Stimulated activated CD8-positive, alpha-beta memory T cell treated with anti-CD3 and anti-CD28 coated beads, Interleukin-4, amount 100 ng/mL, for 24 hours (primary cell): ENCODE measurements at regions not wholly inside any gene's neighbourhood (a gene's known extent, or its start where the extent isn't known, plus 50 kb on each side); places are given as distances from the start of the nearest gene placed in this dataset.
"Not testable (repeated sequence)": the region's sequence is repeated elsewhere in the genome, so short reads cannot be mapped to it uniquely, and the experiment has no call there.

Experiments used
- DNase-seq: peaks from one replicate; pipeline ENCODE4 v3.0.0-alpha.2; 2020; ENCODE audit warnings: low read depth

DNA sequence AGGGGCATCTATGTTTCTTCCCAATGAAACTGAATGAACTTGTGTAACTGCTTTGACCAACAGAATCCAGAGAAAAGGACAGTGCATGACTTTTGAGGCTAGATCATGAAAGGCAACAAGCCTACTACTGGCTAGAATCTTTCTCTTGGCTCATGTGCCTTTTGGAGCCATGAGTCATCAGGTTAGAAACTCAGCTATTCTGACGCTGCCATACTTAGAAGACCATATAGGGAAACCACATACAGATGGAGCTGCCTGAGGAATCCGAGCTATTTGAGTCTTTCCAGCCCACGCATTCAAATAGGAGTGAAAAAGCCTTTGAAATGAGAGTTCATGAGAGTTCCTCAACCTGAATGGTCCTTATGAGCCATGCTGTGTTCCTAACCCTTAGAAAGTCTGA is 738.5 kb upstream of the CHRM3 start:
- no peak for DNase-seq

DNA sequence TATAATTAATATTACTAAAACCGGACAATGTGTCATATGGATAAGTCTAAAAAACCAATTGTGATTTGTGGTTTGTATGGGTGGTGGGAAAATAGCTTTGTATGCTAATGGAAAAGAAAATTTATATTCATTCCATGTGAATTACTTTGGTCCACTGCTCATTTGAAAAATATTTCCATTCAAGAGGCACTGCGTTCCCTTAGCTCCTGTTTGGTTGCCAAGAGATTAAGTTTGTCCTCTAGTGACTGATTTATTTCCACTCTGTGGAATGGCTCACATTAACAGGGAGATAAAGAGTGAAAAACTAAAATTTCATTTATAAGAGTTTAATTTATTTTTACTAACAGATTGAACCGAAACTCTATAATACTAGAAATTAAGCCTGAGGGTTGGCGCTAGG is 744.1 kb upstream of the CHRM3 start:
- no peak for DNase-seq

- no peak for DNase-seq
These were observed 746.5 kb upstream of the CHRM3 start for GRCh38 chr1:238639861-238640260.

GRCh38 chr1:238628110-238628509 is 737.4 kb upstream of the ZP4 start:
- DNase-seq, result no peak

- DNase-seq, result no peak
These were observed 734.1 kb upstream of the ZP4 start for GRCh38 chr1:238624776-238625175.

GRCh38 chr1:238621405-238621804 is 730.7 kb upstream of the ZP4 start:
- no peak for DNase-seq

- DNase-seq, result no peak
These were observed 728.9 kb upstream of the ZP4 start for GRCh38 chr1:238619652-238620051.

GRCh38 chr1:238611406-238611805 is 720.7 kb upstream of the ZP4 start:
- DNase-seq, result no peak

- DNase-seq, result no peak
These were observed 717.4 kb upstream of the ZP4 start for GRCh38 chr1:238608144-238608543.

DNA sequence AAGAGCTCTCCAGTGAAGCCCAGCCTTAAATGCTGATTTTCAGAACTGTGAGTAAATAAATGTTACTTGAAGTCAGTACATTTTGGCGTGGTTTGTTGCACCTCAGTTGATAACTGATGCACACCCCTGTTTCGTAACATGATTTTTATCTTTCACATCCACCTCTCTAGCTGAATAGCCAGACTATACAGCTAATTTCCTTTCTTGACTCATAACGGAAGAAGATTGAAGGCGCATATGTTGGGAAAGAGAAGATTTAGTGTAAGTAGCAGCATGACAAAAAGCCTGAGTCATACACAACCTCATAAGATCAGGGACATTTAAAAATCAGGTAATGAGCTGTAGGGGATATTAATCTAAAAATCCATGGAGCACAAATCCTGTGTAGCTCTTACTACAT is 716.2 kb upstream of the ZP4 start:
- DNase-seq, result no peak

DNA sequence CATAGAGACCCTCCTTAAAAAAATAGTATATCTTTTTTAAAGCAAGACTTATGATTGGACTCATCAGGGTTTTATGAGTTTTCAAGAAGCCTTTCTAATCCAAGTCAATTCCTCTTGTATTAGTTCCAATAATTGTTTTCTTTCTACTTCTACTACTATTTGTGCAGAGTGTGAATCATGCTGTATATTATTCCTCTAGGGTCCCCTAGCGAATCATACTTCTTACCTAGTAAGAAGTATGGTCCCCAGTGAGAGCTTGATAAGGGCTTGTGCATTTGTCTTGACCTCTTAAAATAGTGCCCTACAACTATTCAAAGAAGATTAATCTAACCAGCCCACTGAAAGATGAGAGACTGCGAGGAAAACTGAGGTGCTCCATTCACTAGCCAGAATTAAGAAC is 715.7 kb upstream of the ZP4 start:
- no peak for DNase-seq

- no peak for DNase-seq
These were observed 713.6 kb upstream of the ZP4 start for GRCh38 chr1:238604357-238604756.

- DNase-seq, result not testable (repeated sequence)
These were observed 710.9 kb upstream of the ZP4 start for GRCh38 chr1:238601604-238602003.

DNA sequence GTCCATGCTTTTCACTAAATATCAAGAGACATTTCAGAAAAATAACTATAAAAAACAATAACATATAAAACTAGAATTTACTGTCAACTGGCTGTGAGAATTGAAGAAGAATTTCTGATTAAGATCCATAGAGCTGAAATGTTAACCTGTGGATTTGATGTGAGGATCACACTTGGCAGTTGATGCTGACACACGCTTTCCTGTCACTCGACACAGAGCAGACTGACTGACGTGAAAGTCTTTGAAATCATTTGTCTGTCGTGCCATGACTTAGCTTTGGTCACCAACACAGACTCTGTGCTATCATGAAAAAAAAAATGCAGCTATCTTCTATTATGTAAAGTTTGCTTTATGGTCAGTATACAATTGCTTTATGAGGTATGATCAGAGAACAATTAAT is 706.0 kb upstream of the ZP4 start:
- DNase-seq, result no peak

- no peak for DNase-seq
These were observed 701.9 kb upstream of the ZP4 start for GRCh38 chr1:238592621-238593020.

DNA sequence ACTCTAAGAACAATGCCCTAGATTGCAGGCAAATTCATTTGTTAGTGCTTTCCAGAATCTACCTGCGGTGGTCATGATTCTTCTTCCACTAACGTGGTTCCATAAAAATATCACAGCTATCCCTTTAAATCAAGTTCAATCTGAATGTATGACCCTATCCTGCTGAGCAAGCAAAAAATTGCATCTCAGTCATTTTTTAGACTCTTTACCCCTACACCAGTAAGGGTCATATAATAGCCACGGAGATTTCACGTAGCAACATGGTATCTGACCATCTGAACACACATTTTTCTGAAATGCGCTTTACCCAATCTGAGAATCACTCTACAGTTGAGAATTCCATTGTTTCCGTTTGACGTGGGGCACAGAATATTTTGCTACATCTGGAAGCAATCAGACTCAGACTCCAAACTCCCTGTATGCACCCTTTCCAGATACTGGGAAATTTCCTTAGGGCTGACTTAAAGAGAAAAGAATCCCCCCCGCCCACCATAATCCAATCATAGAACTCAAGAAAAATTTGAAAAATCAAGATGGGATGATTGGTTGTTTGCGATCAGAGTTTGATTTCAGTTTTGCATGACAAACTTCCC is 699.2 kb upstream of the ZP4 start:
- no peak for DNase-seq

DNA sequence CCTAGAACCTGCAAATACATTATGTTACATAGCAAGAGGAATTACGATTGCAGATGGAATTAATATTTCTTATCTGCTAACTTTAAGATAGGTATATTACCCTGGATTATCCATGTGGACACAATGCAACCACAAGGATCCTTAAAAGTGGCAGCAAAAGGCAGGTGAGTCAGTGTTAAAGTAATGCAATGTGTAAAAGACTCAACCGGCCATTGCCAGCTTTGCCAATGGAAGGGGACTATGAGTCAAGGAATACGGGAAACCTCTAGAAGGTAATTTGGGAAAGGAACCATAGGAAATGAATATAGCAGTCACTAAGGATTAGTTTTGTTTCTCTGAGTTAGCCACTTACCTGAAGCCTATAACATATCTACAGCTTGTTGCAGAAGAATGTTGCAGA is 692.1 kb upstream of the ZP4 start:
- no peak for DNase-seq

GRCh38 chr1:238581332-238581731 is 690.6 kb upstream of the ZP4 start:
- DNase-seq, result no peak

- DNase-seq, result no peak
These were observed 678.0 kb upstream of the ZP4 start for GRCh38 chr1:238568735-238569134.

- no peak for DNase-seq
These were observed 671.6 kb upstream of the ZP4 start for GRCh38 chr1:238562341-238562740.

GRCh38 chr1:238558746-238559145 is 668.0 kb upstream of the ZP4 start:
- no peak for DNase-seq

GRCh38 chr1:238558156-238558555 is 667.4 kb upstream of the ZP4 start:
- no peak for DNase-seq

- no peak for DNase-seq
These were observed 661.5 kb upstream of the ZP4 start for GRCh38 chr1:238552271-238552670.

DNA sequence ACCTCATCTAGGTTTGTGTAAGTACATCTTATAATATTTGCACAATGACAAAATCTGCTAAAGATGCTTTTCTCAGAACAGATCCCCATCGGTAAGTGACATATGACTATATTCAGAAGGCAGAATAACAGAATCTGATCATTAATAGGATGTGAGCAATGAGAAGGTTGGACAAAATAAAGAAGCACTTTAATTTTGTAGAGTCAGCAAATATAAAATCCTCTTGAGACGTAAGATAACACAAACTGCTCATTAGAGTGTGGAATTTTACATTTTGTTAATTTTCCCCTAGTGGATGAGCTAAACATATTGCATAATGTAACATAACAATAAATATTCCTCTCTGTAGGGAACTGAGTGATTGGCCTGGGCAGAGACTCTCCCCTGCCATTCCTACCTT is 658.4 kb upstream of the ZP4 start:
- no peak for DNase-seq

GRCh38 chr1:238546118-238546517 is 655.4 kb upstream of the ZP4 start:
- no peak for DNase-seq
